Stomach (tissue), 8 donors: ENCODE measurements at regions not wholly inside any gene's neighbourhood (a gene's known extent, or its start where the extent isn't known, plus 50 kb on each side); places are given as distances from the start of the nearest gene placed in this dataset.

Source experiments
- DNase-seq, 2 donors: peaks; one replicate each; pipeline versions ENCODE4 v3.0.0 to v3.0.0-alpha.2; 2013 to 2019
- H3K27ac ChIP-seq, 5 donors: fragments of 200-600 bp in 4 of 5; sonication (generic) in 4 of 5; one replicate each; pipeline ENCODE4 v1.5.1; 2013 to 2019; ENCODE audit warnings: mild to moderate bottlenecking in 1 of 5, moderate library complexity in 1 of 5
- H3K27me3 ChIP-seq, 3 donors: fragments of 200-600 bp; sonication (generic); one replicate each; pipeline ENCODE4 v1.5.1; 2017 to 2019; ENCODE audit warnings: mixed run types in 1 of 3
- H3K36me3 ChIP-seq, 4 donors: fragments of 200-600 bp; sonication (generic); 1 replicate in 3 of 4; 2 replicates in 1 of 4; pipeline ENCODE4 v1.5.1; 2016 to 2019
- H3K4me1 ChIP-seq, 4 donors: fragments of 200-600 bp; sonication (generic); one replicate each; pipeline ENCODE4 v1.5.1; 2016 to 2019
- H3K4me3 ChIP-seq, 4 donors: fragments of 200-600 bp; sonication (generic) in 3 of 4; one replicate each; pipeline ENCODE4 v1.5.1; 2016 to 2019; ENCODE audit warnings: mild to moderate bottlenecking in 1 of 4
- H3K9me3 ChIP-seq, 4 donors: fragments of 200-600 bp; sonication (generic); one replicate each; pipeline ENCODE4 v1.5.1; 2016 to 2019
- EP300 ChIP-seq: sonication (generic); formaldehyde crosslinking; IDR thresholded peaks from one replicate; pipeline ENCODE4 v1.6.1; 2017; ENCODE audit warnings: antibody characterized with exemption
- POLR2A ChIP-seq, 4 donors: fragments of 450-650 bp; IDR thresholded peaks; one replicate each; pipeline ENCODE4 v1.6.1; 2016; ENCODE audit warnings: antibody characterized with exemption in 4 of 4, control low read depth in 2 of 4, mild to moderate bottlenecking in 1 of 4, moderate library complexity in 1 of 4
- POLR2AphosphoS5 ChIP-seq, 3 donors: sonication (generic); formaldehyde crosslinking; IDR thresholded peaks; one replicate each; pipeline ENCODE4 v1.6.1; 2016; ENCODE audit warnings: antibody characterized with exemption in 3 of 3
- WGBS, 5 donors: extraction: QIAGEN DNeasy Blood & Tissue Kit in 3 of 5; methylation state at CpG; one replicate each; pipeline versions ENCODE4 v1.1.5 to v1.1.7; 2013 to 2018; 5-methylcytosine and 5-hydroxymethylcytosine counted together
- intact Hi-C: fragments of 100-400 bp; cut with DNase I; formaldehyde crosslinking; loops from one replicate; pipeline ENCODE4 v1.15.1; 2023; ENCODE audit warnings: low total_unique reads
- TF ChIP-seq, protein P1 (sequence below), 7 experiments: fragments of 450-650 bp in 4 of 7; fragments of 200-600 bp in 3 of 7; sonication (generic) in 3 of 7; IDR thresholded peaks; one replicate each; pipeline ENCODE4 v1.5.1; 2016 to 2019; ENCODE audit warnings: antibody characterized with exemption in 7 of 7, control low read depth in 2 of 7, mild to moderate bottlenecking in 1 of 7
- donor health status: healthy with polysubstance abuse.
- donor health status: Bipolar disorder and iron deficiency.
- donor health status: healthy.

- Histone ChIP-seq H3K27ac (peak overlapping the region in 4 of 5 donors; percentile 21 to 80 (median 70)), H3K9me3 (no peaks in the 10 kb centered on the region), H3K27me3 (no peaks in the 10 kb centered on the region), H3K36me3 (no peaks in the 10 kb centered on the region), H3K4me3 (no peak overlapping the region), H3K4me1 (peaks cover 0 to 27% (median 16%) of the 10 kb centered on the region in 4 donors)
- WGBS, 5 donors: 33 to 51% (median 42%) methylated on average over 5 of the region's 5 CpGs
- TF ChIP-seq EP300 (peak; percentile 21), POLR2AphosphoS5 (IDR thresholded peaks at IDR 0.05) (peak in 2 of 3 donors; percentile 39 to 79), POLR2A (IDR thresholded peaks at IDR 0.05) (no peak)
- intact Hi-C loops: no loop called here
- peak in 1 of 2 donors; percentile 78 for DNase-seq
Observed at GRCh38 chr3:159775372-159775961, 213.2 kb upstream of the IL12A start.

DNA sequence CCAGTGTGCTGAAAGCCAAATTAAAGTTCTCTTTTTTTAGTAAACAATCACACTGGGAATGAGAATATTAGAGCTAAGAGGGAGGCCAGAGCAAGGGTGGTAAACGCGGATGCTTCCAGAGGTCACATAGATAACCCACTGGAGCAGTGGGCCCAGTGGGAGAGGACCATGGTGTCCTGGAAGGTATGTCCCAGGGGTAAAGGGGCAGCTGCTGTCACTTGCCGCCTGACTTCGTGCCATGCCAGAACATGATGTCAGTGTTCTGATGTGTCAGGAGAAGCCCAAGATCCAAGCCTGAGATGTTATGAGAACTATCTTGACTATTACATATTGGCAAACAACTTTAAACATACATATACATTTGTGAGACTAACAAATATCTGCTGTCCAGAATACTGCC, 211.9 kb upstream of the IL12A start:
- 80 to 92% (median 88%) methylated on average over 4 of the region's 4 CpGs for whole genome bisulfite sequencing, 5 donors
- intact Hi-C loops: no loop called here

DNA sequence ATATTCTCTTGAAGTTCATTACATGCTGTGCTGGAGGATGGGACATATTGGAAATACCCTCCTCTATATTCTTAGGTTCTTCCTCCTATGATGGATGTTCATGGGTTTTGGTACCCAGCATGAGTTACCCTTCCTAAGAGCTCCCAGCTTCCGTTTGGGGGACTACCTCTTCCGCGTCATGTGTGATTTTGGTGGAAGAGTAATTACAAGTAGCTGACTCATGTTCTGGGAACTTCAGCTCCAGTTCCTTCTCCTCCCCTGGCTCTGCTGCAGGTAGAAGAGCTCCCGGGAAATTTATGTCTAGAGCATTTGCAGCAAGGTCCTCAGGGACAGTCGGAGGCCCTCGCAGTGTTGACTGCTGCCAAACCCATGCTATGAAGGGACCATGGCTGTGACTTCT, 208.8 kb upstream of the IL12A start:
- TF ChIP-seq POLR2A (IDR thresholded peaks at IDR 0.05) (no peak), EP300 (no peak), POLR2AphosphoS5 (IDR thresholded peaks at IDR 0.05) (no peak)
- TF ChIP-seq, protein P1, sequence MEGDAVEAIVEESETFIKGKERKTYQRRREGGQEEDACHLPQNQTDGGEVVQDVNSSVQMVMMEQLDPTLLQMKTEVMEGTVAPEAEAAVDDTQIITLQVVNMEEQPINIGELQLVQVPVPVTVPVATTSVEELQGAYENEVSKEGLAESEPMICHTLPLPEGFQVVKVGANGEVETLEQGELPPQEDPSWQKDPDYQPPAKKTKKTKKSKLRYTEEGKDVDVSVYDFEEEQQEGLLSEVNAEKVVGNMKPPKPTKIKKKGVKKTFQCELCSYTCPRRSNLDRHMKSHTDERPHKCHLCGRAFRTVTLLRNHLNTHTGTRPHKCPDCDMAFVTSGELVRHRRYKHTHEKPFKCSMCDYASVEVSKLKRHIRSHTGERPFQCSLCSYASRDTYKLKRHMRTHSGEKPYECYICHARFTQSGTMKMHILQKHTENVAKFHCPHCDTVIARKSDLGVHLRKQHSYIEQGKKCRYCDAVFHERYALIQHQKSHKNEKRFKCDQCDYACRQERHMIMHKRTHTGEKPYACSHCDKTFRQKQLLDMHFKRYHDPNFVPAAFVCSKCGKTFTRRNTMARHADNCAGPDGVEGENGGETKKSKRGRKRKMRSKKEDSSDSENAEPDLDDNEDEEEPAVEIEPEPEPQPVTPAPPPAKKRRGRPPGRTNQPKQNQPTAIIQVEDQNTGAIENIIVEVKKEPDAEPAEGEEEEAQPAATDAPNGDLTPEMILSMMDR (IDR thresholded peaks at IDR 0.05): no peak
- no peaks in the 10 kb centered on the region for H3K27me3 ChIP-seq
- intact Hi-C loops: no loop called here
- H3K36me3 ChIP-seq: no peaks in the 10 kb centered on the region
- H3K4me3 ChIP-seq: no peak overlapping the region
- no peak for DNase-seq
- peaks cover 0 to 34% (median 20%) of the 10 kb centered on the region in 4 donors for H3K4me1 ChIP-seq
- peak overlapping the region in 1 of 5 donors; percentile 36 for H3K27ac ChIP-seq
- H3K9me3 ChIP-seq: no peaks in the 10 kb centered on the region
- 85 to 93% (median 90%) methylated on average over 6 of the region's 6 CpGs for WGBS, 5 donors

More for the DNA sequence above, 211.9 kb upstream of the IL12A start:
- peaks cover 0 to 23% (median 14%) of the 10 kb centered on the region in 4 donors for H3K4me1 ChIP-seq
- no peaks in the 10 kb centered on the region for H3K9me3 ChIP-seq
- no peak overlapping the region for H3K4me3 ChIP-seq
- no peaks in the 10 kb centered on the region for H3K27me3 ChIP-seq
- no peaks in the 10 kb centered on the region for H3K36me3 ChIP-seq
- H3K27ac ChIP-seq: peak overlapping the region in 4 of 5 donors; percentile 21 to 80 (median 70)
- TF ChIP-seq POLR2A (IDR thresholded peaks at IDR 0.05) (no peak), EP300 (no peak), POLR2AphosphoS5 (IDR thresholded peaks at IDR 0.05) (no peak)
- TF ChIP-seq, protein P1 (IDR thresholded peaks at IDR 0.05): no peak
- DNase-seq: no peak

- no peak overlapping the region for H3K4me3 ChIP-seq
- TF ChIP-seq POLR2A (IDR thresholded peaks at IDR 0.05) (no peak), POLR2AphosphoS5 (IDR thresholded peaks at IDR 0.05) (no peak), EP300 (no peak)
- TF ChIP-seq, protein P1 (IDR thresholded peaks at IDR 0.05): no peak
- intact Hi-C loops: no loop called here
- H3K9me3 ChIP-seq: no peaks in the 10 kb centered on the region
- no peak for DNase-seq
- H3K27me3 ChIP-seq: no peaks in the 10 kb centered on the region
- WGBS, 5 donors: 87 to 98% (median 93%) methylated on average over 2 of the region's 2 CpGs
- H3K36me3 ChIP-seq: no peaks in the 10 kb centered on the region
- peaks cover 0 to 34% (median 16%) of the 10 kb centered on the region in 4 donors for H3K4me1 ChIP-seq
- peak overlapping the region in 1 of 5 donors; percentile 33 for H3K27ac ChIP-seq
Observed at GRCh38 chr3:159781867-159782266, 206.8 kb upstream of the IL12A start.
